IMR-90 (cell line): ENCODE measurements at regions not wholly inside any gene's neighbourhood (a gene's known extent, or its start where the extent isn't known, plus 50 kb on each side); places are given as distances from the start of the nearest gene placed in this dataset.

Experiments
- ATAC-seq: fragments of 200-7000 bp; cut with Tn5 transposase; 2 replicates; pipeline ENCODE4 v1.9.1; 2020; ENCODE audit warnings: low read depth, mild to moderate bottlenecking, moderate library complexity
- BruUV-seq: library from RNA; stranded (reverse); fragments of 400-500 nt; replicated peaks from 2 replicates; lab custom pipeline; 2021; lab: Mats Ljungman, UMichigan
- CTCF ChIA-PET: fragments of 300-600 bp; formaldehyde crosslinking; extraction: SDS; loops from one replicate; lab custom pipeline; 2021; ENCODE audit warnings: antibody characterized with exemption; lab: Yijun Ruan, JAX
- POLR2A ChIA-PET: fragments of 300-600 bp; sonication (Branson Sonifier 250); formaldehyde crosslinking; loops from one replicate; lab custom pipeline; 2022; ENCODE audit warnings: antibody characterized with exemption; ENCODE audit not compliant: unreplicated experiment; lab: Charles Lee
- DNase-seq: peaks from one replicate; pipeline ENCODE4 v3.0.0; 2013
- H2AFZ ChIP-seq: replicated peaks from 2 replicates; pipeline ENCODE3; 2013; ENCODE audit warnings: low read length, mild to moderate bottlenecking; ENCODE audit not compliant: poor library complexity
- H2AK5ac ChIP-seq: 2 replicates; pipeline ENCODE4 v1.6.1; 2013; ENCODE audit warnings: low read depth, low read length, inconsistent platforms
- H2AK9ac ChIP-seq: replicated peaks from 2 replicates; pipeline ENCODE3; 2013; ENCODE audit warnings: mild to moderate bottlenecking, low read depth, low read length, moderate library complexity; ENCODE audit not compliant: poor library complexity
- H2BK120ac ChIP-seq: 2 replicates; pipeline ENCODE4 v1.6.1; 2013; ENCODE audit warnings: low read depth, low read length, inconsistent platforms
- H2BK15ac ChIP-seq: 3 replicates; pipeline ENCODE4 v1.6.1; 2013; ENCODE audit warnings: low read depth, low read length, inconsistent platforms
- H2BK20ac ChIP-seq: 2 replicates; pipeline ENCODE4 v1.6.1; 2013; ENCODE audit warnings: low read depth, mild to moderate bottlenecking, inconsistent platforms, low read length, moderate library complexity
- H2BK5ac ChIP-seq: 2 replicates; pipeline ENCODE4 v1.6.1; 2013; ENCODE audit warnings: mild to moderate bottlenecking, low read depth, low read length, inconsistent platforms; ENCODE audit not compliant: poor library complexity, severe bottlenecking
- H3K14ac ChIP-seq: replicated peaks from 2 replicates; pipeline ENCODE4 v1.6.1; 2013; ENCODE audit warnings: low read depth, low read length, inconsistent platforms
- H3K18ac ChIP-seq: 2 replicates; pipeline ENCODE4 v1.6.1; 2013; ENCODE audit warnings: low read depth, low read length, control low read depth
- H3K23ac ChIP-seq: 2 replicates; pipeline ENCODE4 v1.6.1; 2013; ENCODE audit warnings: low read depth, low read length, inconsistent platforms
- H3K27ac ChIP-seq: 2 replicates; pipeline ENCODE4 v1.5.1; 2013; ENCODE audit warnings: mild to moderate bottlenecking, control low read depth, low read length; ENCODE audit not compliant: insufficient read depth
- H3K27me3 ChIP-seq: 2 replicates; pipeline ENCODE4 v1.6.1; 2013; ENCODE audit warnings: low read length; ENCODE audit not compliant: control insufficient read depth, insufficient read depth
- H3K36me3 ChIP-seq: 2 replicates; pipeline ENCODE4 v1.6.1; 2013; ENCODE audit warnings: low read length, mixed read lengths; ENCODE audit not compliant: control insufficient read depth, insufficient read depth
- H3K4ac ChIP-seq: 2 replicates; pipeline ENCODE4 v1.6.1; 2013; ENCODE audit warnings: low read depth, low read length, inconsistent platforms
- H3K4me1 ChIP-seq: 2 replicates; pipeline ENCODE4 v1.6.1; 2013; ENCODE audit warnings: low read length, mixed read lengths; ENCODE audit not compliant: control insufficient read depth, insufficient read depth
- H3K4me2 ChIP-seq: 2 replicates; pipeline ENCODE4 v1.6.1; 2013; ENCODE audit warnings: low read depth, mild to moderate bottlenecking, control low read depth, low read length, moderate library complexity
- H3K4me3 ChIP-seq: 2 replicates; pipeline ENCODE4 v1.5.1; 2013; ENCODE audit warnings: low read depth, mild to moderate bottlenecking, control low read depth, low read length, moderate library complexity; ENCODE audit not compliant: insufficient read depth
- H3K56ac ChIP-seq: 2 replicates; pipeline ENCODE4 v1.6.1; 2013; ENCODE audit warnings: low read length, inconsistent platforms; ENCODE audit not compliant: insufficient read depth; ENCODE audit errors: extremely low read depth
- H3K79me1 ChIP-seq, 2 experiments: 2 replicates each; pipeline ENCODE4 v1.6.1; 2013; ENCODE audit warnings: low read length in 2 of 2, inconsistent platforms in 1 of 2, low read depth in 1 of 2
- H3K9ac ChIP-seq: 2 replicates; pipeline ENCODE4 v1.6.1; 2013; ENCODE audit warnings: low read depth, low read length, control low read depth
- H3K9me1 ChIP-seq: 2 replicates; pipeline ENCODE4 v1.6.1; 2013; ENCODE audit warnings: low read length, inconsistent platforms; ENCODE audit not compliant: insufficient read depth
- H3K9me3 ChIP-seq: 2 replicates; pipeline ENCODE4 v1.6.1; 2013; ENCODE audit warnings: low read length; ENCODE audit not compliant: control insufficient read depth, insufficient read depth
- H4K20me1 ChIP-seq: 2 replicates; pipeline ENCODE4 v1.6.1; 2013; ENCODE audit warnings: low read length, inconsistent platforms; ENCODE audit not compliant: insufficient read depth
- H4K5ac ChIP-seq: 2 replicates; pipeline ENCODE4 v1.6.1; 2013; ENCODE audit warnings: mild to moderate bottlenecking, low read depth, low read length, control low read depth
- H4K8ac ChIP-seq, 2 experiments: 2 replicates each; pipeline ENCODE4 v1.6.1; 2013; ENCODE audit warnings: low read depth in 2 of 2, low read length in 2 of 2, control low read depth in 1 of 2, inconsistent platforms in 1 of 2
- H4K91ac ChIP-seq: 2 replicates; pipeline ENCODE4 v1.6.1; 2013; ENCODE audit warnings: low read depth, low read length, inconsistent platforms; ENCODE audit not compliant: insufficient read depth
- BHLHE40 ChIP-seq: fragments of 150-350 bp; IDR thresholded peaks from 2 replicates; pipeline ENCODE4 v1.6.1; 2016; ENCODE audit warnings: mild to moderate bottlenecking, low read depth, low read length
- CEBPB ChIP-seq: IDR thresholded peaks from 2 replicates; pipeline ENCODE4 v1.6.1; 2012; ENCODE audit warnings: low read depth, low read length, improper control_type of control experiment
- CHD1 ChIP-seq: IDR thresholded peaks from 2 replicates; pipeline ENCODE4 v1.6.1; 2012; ENCODE audit warnings: low read depth, low read length, improper control_type of control experiment
- CTCF ChIP-seq: conservative IDR thresholded peaks from 2 replicates; pipeline ENCODE4 v1.5.1; 2012; ENCODE audit warnings: mild to moderate bottlenecking, low read depth, low read length, improper control_type of control experiment
- ELK1 ChIP-seq: fragments of 150-350 bp; IDR thresholded peaks from 2 replicates; pipeline ENCODE4 v1.6.1; 2016; ENCODE audit warnings: low read depth, mild to moderate bottlenecking, low read length, moderate library complexity, borderline replicate concordance
- FOS ChIP-seq: fragments of 150-350 bp; IDR thresholded peaks from 2 replicates; pipeline ENCODE4 v1.6.1; 2016; ENCODE audit warnings: low read depth, low read length
- MAFK ChIP-seq: IDR thresholded peaks from 2 replicates; pipeline ENCODE4 v1.6.1; 2012; ENCODE audit warnings: low read depth, low read length, improper control_type of control experiment
- MAZ ChIP-seq: IDR thresholded peaks from 2 replicates; pipeline ENCODE4 v1.6.1; 2012; ENCODE audit warnings: low read depth, mild to moderate bottlenecking, low read length, improper control_type of control experiment, moderate library complexity, borderline replicate concordance
- NFE2L2 ChIP-seq: fragments of 150-350 bp; IDR thresholded peaks from 2 replicates; pipeline ENCODE4 v1.6.1; 2016; ENCODE audit warnings: low read depth, mild to moderate bottlenecking, low read length
- POLR2A ChIP-seq: IDR thresholded peaks from 2 replicates; pipeline ENCODE4 v1.6.1; 2012; ENCODE audit warnings: mild to moderate bottlenecking, low read depth, low read length
- RAD21 ChIP-seq: IDR thresholded peaks from 2 replicates; pipeline ENCODE4 v1.6.1; 2012; ENCODE audit warnings: low read length, improper control_type of control experiment
- RCOR1 ChIP-seq: IDR thresholded peaks from 2 replicates; pipeline ENCODE4 v1.6.1; 2012; ENCODE audit warnings: mild to moderate bottlenecking, low read length, improper control_type of control experiment; ENCODE audit not compliant: insufficient replicate concordance
- RFX5 ChIP-seq: IDR thresholded peaks from 2 replicates; pipeline ENCODE4 v1.8.0; 2012; ENCODE audit warnings: low read depth, mild to moderate bottlenecking, low read length, moderate library complexity
- SMC3 ChIP-seq: fragments of 150-350 bp; IDR thresholded peaks from 2 replicates; pipeline ENCODE4 v1.6.1; 2016; ENCODE audit warnings: low read depth, mild to moderate bottlenecking, antibody characterized with exemption, low read length, moderate library complexity
- WGBS, 2 experiments: methylation state at CpG; one replicate each; pipeline versions ENCODE4 v1.1.5 to v1.1.7; 2013; ENCODE audit warnings: missing lambda C conversion rate in 2 of 2; ENCODE audit not compliant: insufficient read length in 1 of 2; ENCODE audit errors: extremely low coverage in 2 of 2; 5-methylcytosine and 5-hydroxymethylcytosine counted together
- dilution Hi-C: fragments of 300-500 bp; cut with HindIII; formaldehyde crosslinking; loops from one replicate; pipeline ENCODE4 v1.14.3; 2018; ENCODE audit warnings: low sequenced_read_pairs; ENCODE audit not compliant: unreplicated experiment
- in situ Hi-C: fragments of 300-500 bp; cut with MboI; formaldehyde crosslinking; loops from 3 replicates; pipeline ENCODE4 v1.14.3; 2019; ENCODE audit warnings: low sequenced_read_pairs, inconsistent platforms, mixed read lengths
- intact Hi-C: fragments of 100-400 bp; cut with micrococcal nuclease; formaldehyde crosslinking; loops from 2 replicates; pipeline ENCODE4 v1.10.0; 2022

GRCh38 chr12:65556676-65557437, 267.4 kb upstream of the HMGA2 start:
- Histone ChIP-seq H3K4me2 (no peak overlapping the region), H3K4ac (peak overlapping the region; percentile 95), H4K20me1 (no peaks in the 10 kb centered on the region), H4K8ac (peak overlapping the region; percentile 11 to 96), H2AK9ac (peak overlapping the region; percentile 34), H3K18ac (peak overlapping the region; percentile 98; the same call in 1 of the 2 replicates), H2AK5ac (peak overlapping the region; percentile 93), H3K9me1 (peaks cover 3% of the 10 kb centered on the region), H3K27me3 (no peaks in the 10 kb centered on the region), H4K5ac (peak overlapping the region; percentile 49; the same call in 1 of the 2 replicates), H2BK120ac (peak overlapping the region; percentile 98), H3K4me1 (peaks cover 13% of the 10 kb centered on the region), H2AFZ (peak overlapping the region; percentile 73), H2BK20ac (peak overlapping the region; percentile 100), H4K91ac (peak overlapping the region; percentile 89), H3K36me3 (no peaks in the 10 kb centered on the region), H2BK15ac (peak overlapping the region; percentile 89), H3K79me1 (peaks cover 0 to 18% of the 10 kb centered on the region in 2 experiments; a peak in 2 of 4 replicates), H3K9ac (no peak overlapping the region), H3K56ac (peak overlapping the region; percentile 48; the same call in 1 of the 2 replicates), H3K9me3 (no peaks in the 10 kb centered on the region), H3K4me3 (no peak overlapping the region), H3K23ac (peak overlapping the region; percentile 85; the same call in 1 of the 2 replicates), H2BK5ac (peak overlapping the region; percentile 90), H3K27ac (no peak overlapping the region; the same call in 1 of the 2 replicates), H3K14ac (peak overlapping the region; percentile 91)
- no TSS peak for BruUV-seq
- DNase-seq (peak; percentile 85), ATAC-seq (peak; percentile 99)
- 45% methylated on average over 11 of the region's 22 CpGs; no CpG with 5 or more reads in 1 of the 2 experiments for WGBS, 2 experiments
- POLR2A ChIA-PET: interaction anchor here (0.6 kb wide), 1 partner anchor 46 kb away, joined by 3 read pairs; no protein-coding TSS in a partner anchor
- CTCF ChIA-PET: interaction anchor here (0.6 to 1.3 kb wide), 29 partner anchors 9 to 389 kb away, joined by 3 to 9 read pairs (median 4); no protein-coding TSS in a partner anchor
- in situ Hi-C loops: no loop called here
- intact Hi-C loops: loop anchor here (2.0 to 5.0 kb wide), 7 partner anchors 46 to 530 kb away; partner anchors contain the start of gene HMGA2
- dilution Hi-C loops: no loop called here
- TF ChIP-seq POLR2A (peak; percentile 54; the same call in 1 of the 2 replicates), NFE2L2 (no peak), RCOR1 (no peak), BHLHE40 (no peak), CHD1 (no peak), CEBPB (no peak), CTCF (peak; percentile 91), RAD21 (peak; percentile 95), ELK1 (no peak), MAFK (no peak), FOS (no peak), RFX5 (no peak), MAZ (no peak), SMC3 (peak; percentile 94)
